Lower lobe of right lung (tissue), 2 donors: ENCODE measurements at regions not wholly inside any gene's neighbourhood (a gene's known extent, or its start where the extent isn't known, plus 50 kb on each side); places are given as distances from the start of the nearest gene placed in this dataset.

Source experiments
- ATAC-seq, 2 donors: fragments of 200-7000 bp; cut with Tn5 transposase; one replicate each; pipeline ENCODE4 v1.9.1; 2020 to 2022; ENCODE audit warnings: mild to moderate bottlenecking in 2 of 2, moderate library complexity in 2 of 2
- DNase-seq: peaks from one replicate; pipeline ENCODE4 v3.0.0-alpha.2; 2020
- H3K27ac ChIP-seq: fragments of 200-600 bp; one replicate; pipeline ENCODE4 v1.8.0; 2022
- H3K27me3 ChIP-seq: fragments of 200-600 bp; one replicate; pipeline ENCODE4 v1.8.0; 2022; ENCODE audit warnings: low read depth
- H3K36me3 ChIP-seq: fragments of 200-600 bp; one replicate; pipeline ENCODE4 v1.8.0; 2022; ENCODE audit warnings: mild to moderate bottlenecking
- H3K4me1 ChIP-seq: fragments of 200-600 bp; one replicate; pipeline ENCODE4 v1.8.0; 2022
- H3K4me3 ChIP-seq: fragments of 200-600 bp; one replicate; pipeline ENCODE4 v1.8.0; 2022; ENCODE audit warnings: mild to moderate bottlenecking
- H3K9me3 ChIP-seq: fragments of 200-600 bp; one replicate; pipeline ENCODE4 v1.8.0; 2022
- CTCF ChIP-seq: fragments of 200-600 bp; IDR thresholded peaks from one replicate; pipeline ENCODE4 v1.8.0; 2022; ENCODE audit warnings: antibody characterized with exemption, mild to moderate bottlenecking
- intact Hi-C: fragments of 100-400 bp; cut with DNase I; formaldehyde crosslinking; loops from one replicate; pipeline ENCODE4 v1.11.0; 2022
- donor health status: DM: no; HTN: yes; CAD: no; lungs with severe emphysema.

- peaks cover 34% of the 10 kb centered on the region for H3K27me3 ChIP-seq
- intact Hi-C loops, result no loop called here
- no peak for TF ChIP-seq CTCF
Observed at GRCh38 chr22:49290711-49291110, 537.0 kb downstream of the BRD1 start.

GRCh38 chr22:49289822-49290679 lies 537.6 kb downstream of the BRD1 start:
- no peaks in the 10 kb centered on the region for H3K36me3 ChIP-seq
- H3K4me3 ChIP-seq, result no peak overlapping the region
- H3K4me1 ChIP-seq, result no peaks in the 10 kb centered on the region
- DNase-seq (no peak), ATAC-seq (no peak)
- H3K9me3 ChIP-seq, result peaks cover 10% of the 10 kb centered on the region
- intact Hi-C loops, result no loop called here
- TF ChIP-seq CTCF, result no peak
- no peak overlapping the region for H3K27ac ChIP-seq
- peaks cover 36% of the 10 kb centered on the region for H3K27me3 ChIP-seq

More at GRCh38 chr22:49290711-49291110, 537.0 kb downstream of the BRD1 start:
- H3K36me3 ChIP-seq, result no peaks in the 10 kb centered on the region
- H3K27ac ChIP-seq, result no peak overlapping the region
- peaks cover 10% of the 10 kb centered on the region for H3K9me3 ChIP-seq
- ATAC-seq, result no peak
- no peak for DNase-seq
- H3K4me1 ChIP-seq, result no peaks in the 10 kb centered on the region
- no peak overlapping the region for H3K4me3 ChIP-seq

- H3K9me3 ChIP-seq, result no peaks in the 10 kb centered on the region
- no peak for TF ChIP-seq CTCF
- peaks cover 62% of the 10 kb centered on the region for H3K27me3 ChIP-seq
- H3K4me3 ChIP-seq, result no peak overlapping the region
- ATAC-seq, result no peak
- no peaks in the 10 kb centered on the region for H3K36me3 ChIP-seq
- intact Hi-C loops, result no loop called here
- no peaks in the 10 kb centered on the region for H3K4me1 ChIP-seq
- H3K27ac ChIP-seq, result no peak overlapping the region
- no peak for DNase-seq
Observed at GRCh38 chr22:49286181-49286760, 541.4 kb downstream of the BRD1 start.

- TF ChIP-seq CTCF, result no peak
- Histone ChIP-seq H3K4me3 (no peak overlapping the region), H3K36me3 (no peaks in the 10 kb centered on the region), H3K9me3 (no peaks in the 10 kb centered on the region), H3K27me3 (peaks cover 61% of the 10 kb centered on the region), H3K4me1 (no peaks in the 10 kb centered on the region), H3K27ac (no peak overlapping the region)
- ATAC-seq (no peak), DNase-seq (no peak)
- intact Hi-C loops, result no loop called here
Observed at GRCh38 chr22:49284931-49285330, 542.7 kb downstream of the BRD1 start.

GRCh38 chr22:49284056-49284784 lies 543.5 kb downstream of the BRD1 start:
- H3K36me3 ChIP-seq, result no peaks in the 10 kb centered on the region
- intact Hi-C loops, result no loop called here
- no peak for DNase-seq
- H3K27ac ChIP-seq, result no peak overlapping the region
- H3K4me1 ChIP-seq, result no peaks in the 10 kb centered on the region
- no peak for TF ChIP-seq CTCF
- no peak for ATAC-seq
- H3K4me3 ChIP-seq, result no peak overlapping the region
- H3K27me3 ChIP-seq, result peaks cover 57% of the 10 kb centered on the region
- no peaks in the 10 kb centered on the region for H3K9me3 ChIP-seq
